Mesenteric fat pad (tissue), 1 donor: ENCODE measurements at regions not wholly inside any gene's neighbourhood (a gene's known extent, or its start where the extent isn't known, plus 50 kb on each side); places are given as distances from the start of the nearest gene placed in this dataset.
"Not testable (repeated sequence)": the region's sequence is repeated elsewhere in the genome, so short reads cannot be mapped to it uniquely, and the experiment has no call there.

Source experiments
- DNase-seq: peaks from one replicate; pipeline ENCODE4 v3.0.0-alpha.2; 2020; ENCODE audit warnings: low spot score
- donor health status: DM: yes; HTN: yes; CAD: no.

DNA sequence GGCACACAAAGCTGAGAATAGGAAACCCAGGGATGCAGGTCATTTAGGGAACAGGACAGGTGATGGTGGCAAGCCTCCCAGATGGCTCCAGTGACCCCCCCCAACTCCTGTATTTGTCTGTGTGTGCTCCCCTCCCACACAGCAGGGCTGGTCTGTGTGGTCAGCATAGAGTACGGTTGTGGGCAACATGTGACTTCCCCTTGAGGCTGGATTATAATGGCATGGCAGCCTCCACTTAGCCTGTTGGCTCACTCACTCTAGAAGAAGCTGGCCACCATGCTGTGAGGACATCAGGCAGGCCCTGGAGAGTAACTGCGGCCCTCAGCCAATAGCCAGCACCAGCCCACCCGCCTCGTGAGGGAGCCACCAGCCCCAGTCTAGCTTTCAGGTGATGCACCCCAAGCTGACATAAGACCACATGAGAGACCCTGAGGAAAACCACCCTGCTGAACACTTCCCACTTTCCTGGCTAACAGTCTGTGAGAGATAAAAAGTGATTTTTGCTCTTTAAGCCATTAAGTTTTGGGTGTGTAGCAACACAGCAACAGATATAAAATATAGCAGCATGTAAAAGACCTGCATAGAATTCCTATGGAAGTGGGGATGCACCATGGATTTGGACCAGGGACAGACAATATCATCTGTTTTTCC, 151.3 kb downstream of the LAT start:
- not testable (repeated sequence) for DNase-seq

DNA sequence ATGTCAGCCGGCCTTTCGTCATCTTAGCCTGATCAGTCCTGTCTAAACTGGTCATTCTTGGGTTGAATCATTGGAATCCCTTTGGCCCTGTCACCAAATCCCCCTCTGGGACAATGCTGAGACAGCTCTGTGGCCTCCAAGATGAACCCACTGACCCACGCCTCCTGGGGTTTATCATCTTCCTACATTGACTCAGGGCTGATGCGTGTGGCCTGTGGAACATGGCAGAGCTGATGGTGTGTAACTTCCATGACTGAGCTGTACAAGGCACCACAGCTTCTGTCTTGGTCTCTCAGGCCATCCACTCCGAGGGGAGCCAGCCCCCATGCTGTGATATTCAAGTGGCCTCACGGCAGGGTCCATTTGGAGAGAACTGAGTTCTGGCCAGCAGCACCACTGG, 150.2 kb downstream of the LAT start:
- not testable (repeated sequence) for DNase-seq

DNA sequence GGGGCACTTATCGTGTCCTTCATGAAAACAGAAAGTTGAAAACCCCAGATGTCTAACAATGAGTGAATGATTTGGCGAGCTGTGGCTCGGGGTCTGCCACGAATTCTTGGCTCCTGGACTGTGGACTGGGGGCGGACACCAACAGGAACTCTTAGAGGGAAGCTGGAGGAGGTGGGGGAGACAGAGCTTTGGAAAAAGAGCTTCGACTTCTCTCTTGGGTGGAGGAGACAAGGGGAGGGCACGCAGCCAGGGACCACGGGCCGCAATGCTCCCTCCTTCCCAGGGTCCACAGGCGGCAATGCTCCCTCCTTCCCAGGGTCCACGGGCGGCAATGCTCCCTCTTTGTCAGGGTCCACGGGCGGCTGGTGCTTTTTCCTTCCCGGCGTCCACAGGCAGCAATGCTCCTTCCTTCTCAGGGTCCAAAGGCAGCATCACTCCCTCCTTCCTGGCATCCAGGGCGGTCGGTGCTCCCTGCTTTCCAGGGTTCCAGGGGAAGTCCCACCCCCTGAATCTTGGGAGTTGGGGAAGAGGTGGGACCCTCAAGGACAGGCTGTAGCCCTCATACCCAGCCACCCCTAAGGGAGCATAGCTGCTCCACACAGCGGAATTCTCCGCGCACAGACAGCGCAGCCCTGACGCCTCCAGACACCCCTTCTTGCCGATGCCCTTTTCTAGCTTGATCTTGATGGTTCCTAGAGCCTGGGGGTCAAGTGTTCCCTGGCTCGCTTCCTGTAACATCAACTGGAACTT, 149.0 kb downstream of the LAT start:
- not testable (repeated sequence) for DNase-seq

DNA sequence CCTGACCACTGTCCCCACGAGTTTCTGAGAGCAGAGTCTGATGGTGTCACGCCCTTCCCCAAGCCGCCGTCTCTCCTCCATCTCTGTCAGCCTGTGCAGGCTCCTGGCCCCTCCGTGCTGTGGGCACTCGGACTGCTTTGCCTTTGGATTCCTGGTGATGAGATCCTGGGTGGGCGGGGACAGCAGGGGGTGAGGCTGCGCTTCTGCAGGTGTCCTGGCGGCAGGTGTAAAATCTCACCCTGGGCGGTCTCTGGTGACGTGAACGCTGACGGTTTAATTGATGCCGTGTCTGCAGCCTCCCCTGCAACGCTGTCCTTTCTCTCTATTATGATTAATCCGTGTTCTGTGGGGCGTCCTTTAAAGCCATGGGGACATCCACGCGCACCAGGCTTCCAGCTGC, 148.0 kb downstream of the LAT start:
- DNase-seq, result not testable (repeated sequence)

DNA sequence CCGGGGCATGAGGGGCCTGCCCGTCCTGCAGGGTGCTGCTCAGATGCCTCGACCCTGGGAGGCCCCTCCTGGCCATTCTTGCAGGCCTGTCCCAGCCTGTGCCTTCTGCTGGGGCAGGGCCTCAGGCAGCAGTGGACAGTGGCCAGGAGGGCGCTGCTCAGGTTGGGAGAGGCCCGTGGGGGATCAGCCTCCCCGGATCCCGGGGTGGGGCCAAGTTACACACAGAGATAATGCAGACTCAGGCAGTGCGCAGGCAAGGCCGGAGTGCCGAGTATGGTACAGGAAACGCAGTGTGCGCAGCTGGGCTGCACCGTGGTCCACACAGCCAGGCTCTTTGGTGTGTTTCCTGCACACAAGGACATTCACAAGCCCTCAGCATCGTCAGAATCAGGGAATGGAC, 147.6 kb downstream of the LAT start:
- DNase-seq, result peak; percentile 81

DNA sequence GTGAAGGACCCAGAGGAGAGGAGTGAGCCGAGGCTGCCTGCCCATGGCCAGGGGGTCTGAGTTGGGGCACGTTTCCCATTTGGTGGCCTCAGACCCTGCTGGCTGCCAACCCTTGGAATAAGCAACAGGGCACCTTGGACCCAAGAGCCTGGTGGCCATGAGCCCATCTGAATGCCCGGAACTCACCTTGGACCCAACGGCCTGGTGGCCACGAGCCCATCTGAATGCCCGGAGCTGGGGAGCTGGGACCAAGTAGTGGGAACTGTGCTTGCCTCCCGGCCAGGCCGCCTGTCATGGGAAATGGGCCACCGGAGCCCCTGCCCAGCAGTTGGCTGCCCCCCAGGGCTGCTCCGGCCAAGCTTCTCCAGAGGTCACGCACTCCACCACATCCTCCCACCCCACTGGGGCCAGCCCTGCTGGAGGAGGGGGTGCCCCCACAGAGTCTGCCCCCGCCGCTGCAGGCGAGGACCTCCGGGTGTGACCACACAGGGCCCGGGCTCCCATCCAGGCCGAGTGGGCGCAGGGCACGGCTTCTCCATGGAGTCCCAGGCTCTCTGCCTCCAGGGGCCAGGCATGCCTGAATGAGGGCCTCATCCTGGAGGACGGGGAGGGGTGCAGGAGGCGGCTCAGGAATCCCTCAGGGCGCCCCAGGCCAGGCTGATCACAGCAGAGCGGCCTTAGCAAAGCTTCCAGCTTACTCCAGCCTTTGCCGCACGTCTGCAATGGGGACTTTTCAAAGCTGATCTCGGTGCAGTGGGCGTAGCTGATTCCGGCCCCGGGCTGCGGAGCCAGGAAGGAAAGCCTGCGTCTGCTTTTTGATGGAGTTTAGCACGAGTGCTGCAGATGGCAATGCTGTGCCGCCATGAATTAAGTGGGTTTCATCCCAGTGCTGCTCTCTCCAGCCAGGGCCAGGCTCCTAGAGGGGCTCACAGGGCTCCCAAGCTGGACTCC, 146.3 kb downstream of the LAT start:
- DNase-seq, result peak; percentile 90

DNA sequence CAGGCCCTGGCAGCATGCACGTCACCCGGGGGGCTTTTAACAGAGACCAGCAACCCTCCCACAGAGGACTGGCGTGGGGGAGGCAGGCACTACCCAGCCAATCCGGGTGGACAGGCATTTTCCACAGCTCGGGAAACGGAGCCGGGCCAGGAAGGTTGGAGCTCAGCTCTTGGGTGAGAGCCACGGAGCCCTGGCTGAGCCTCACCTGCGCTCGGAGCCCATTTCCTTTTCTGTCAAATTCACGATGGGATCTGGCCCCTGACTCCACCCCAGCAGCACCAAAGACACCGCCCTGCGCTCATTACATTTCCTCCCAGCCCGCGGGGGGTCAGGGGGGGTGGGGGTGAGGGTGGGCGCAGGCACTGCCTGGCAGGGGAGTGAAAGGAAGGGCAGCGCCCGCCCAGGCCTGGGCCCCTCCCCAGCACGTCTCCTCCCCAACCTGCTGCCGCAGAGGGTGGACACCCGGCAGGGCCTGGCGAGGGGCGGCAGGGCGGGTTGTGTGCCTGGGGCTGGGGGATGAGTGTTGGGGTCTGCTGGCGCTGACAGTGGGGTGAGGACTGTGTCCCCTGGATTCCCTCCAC, 145.4 kb downstream of the LAT start:
- not testable (repeated sequence) for DNase-seq

DNA sequence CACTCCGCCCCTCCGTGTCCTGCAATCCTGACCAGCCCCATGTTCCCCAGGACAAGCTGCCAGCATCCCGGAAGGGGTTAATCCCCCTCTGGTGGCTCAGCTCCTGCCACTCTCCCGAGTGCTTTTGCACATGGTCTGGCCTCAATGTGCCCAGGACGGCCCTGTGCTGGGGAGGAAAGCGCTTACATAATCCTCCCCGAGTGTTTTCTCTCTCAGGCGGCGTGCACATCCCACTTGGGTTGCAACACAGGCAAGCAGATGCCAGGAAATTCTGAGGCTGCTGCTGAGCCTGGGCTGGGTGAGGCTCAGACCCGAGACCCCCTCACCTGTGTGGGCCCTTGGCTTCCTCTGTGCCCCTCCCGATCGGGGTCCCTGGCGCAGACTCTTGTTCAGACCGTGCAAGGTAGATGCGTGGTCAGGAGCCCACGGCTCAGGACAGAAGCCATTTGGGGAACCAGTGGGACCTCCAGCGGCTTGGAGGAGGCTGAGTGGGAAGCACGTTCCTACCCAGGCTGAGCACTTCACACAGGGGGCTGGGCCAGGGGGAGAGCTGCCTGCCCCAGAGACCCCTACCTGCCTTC, 144.7 kb downstream of the LAT start:
- not testable (repeated sequence) for DNase-seq

DNA sequence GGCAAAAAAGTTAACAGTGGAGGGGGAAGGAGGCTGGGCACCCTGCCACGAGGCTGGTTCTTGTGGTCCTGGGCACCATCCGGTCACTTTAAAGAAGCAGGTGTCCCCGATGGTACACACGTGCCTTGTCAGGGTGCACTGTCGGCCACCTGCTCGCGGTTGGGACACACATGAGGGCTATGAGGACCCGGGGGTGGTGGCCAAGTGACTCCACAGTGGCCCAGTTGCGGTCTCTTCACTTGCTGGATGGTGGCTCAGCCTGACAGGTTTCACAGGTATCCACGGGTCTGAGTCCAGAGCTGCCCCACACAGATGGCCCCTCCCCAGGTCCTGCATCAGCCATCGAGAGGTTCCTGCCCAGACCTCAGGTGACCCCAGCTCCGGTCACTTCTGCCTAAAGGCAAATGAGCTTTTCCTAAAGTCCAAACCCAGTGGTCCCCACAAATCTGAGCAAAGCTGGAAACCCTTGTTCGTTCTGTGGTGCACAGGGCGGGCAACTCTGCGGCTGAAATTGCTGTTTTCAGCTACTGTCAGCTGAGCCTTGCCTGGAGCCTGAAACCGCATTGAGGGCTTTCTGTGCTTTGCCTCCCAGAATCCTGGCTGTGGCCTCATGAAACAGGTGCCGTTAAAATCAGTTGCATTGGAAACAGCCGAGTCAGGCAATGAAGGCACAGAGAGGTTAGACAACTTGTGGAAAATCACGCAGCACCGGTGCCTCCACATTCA, 144.0 kb downstream of the LAT start:
- peak; percentile 64 for DNase-seq

DNA sequence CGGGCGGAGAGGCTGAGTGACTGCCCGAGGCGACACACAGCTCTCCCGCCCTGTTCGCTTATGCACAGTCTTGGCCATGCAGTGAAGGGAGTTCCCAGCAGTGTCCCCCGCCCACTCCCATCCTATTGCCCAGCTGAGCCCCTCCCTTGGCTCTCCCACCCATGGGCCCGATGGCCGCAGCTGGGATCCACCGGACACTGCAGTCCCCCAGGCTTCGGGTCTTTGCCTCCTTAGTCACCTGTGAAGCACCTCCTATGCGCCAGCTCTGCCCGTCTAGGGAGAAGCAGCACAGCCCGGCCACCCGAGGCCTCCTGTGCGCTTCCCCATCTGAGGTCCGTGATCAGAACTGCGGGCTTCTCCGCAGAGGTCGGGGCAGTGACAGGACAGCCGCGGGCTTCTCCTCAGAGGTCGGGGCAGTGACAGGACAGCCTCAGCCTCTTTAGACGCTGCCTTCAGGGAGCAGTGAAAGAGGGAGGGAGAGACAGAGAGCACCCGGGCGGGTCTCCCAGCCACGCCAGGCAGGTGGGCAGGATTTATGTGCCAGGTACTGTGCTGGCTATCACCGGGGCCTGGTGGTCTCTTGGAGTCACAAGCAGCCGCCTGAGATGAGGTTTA, 143.1 kb downstream of the LAT start:
- peak; percentile 71 for DNase-seq

DNA sequence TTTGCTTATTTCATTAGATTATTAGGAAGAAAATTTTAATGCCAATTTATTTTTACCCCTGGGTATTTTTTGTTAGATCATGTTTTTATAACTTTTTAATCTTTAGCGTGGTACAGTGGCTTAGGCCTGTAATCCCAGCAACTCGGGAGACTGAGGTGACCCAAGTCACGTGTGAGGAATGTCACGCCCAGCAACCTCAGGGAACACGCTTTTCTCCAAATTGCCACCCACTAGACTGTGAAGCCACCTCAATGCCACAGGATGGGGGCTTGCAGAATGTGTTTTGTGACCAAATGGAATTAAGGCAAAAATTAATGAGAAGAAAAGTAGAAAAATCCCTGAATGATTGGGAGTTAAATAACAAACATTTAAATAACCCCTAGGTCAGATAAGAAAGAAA, 141.8 kb downstream of the LAT start:
- DNase-seq, result no peak

DNA sequence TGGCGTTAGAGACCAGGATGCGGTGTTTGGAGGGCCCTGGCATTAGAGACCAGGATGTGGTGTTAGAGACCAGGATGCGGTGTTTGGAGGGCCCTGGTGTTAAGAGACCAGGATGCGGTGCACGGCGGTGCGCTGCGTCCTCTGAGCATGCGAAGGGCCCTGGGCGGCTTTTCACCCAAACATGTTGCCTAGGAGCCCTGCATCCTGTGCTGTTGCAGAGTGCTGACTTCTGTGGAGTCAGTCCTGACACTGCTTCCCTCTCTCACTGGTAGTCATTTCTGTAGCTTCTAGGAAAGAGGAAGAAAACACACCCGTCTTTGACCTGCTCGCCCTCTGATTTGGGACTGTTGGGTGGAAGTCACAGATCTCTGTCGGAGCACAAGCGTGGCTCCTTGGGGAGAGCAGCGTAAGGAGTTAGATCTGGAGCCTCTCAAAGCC, 141.2 kb downstream of the LAT start:
- DNase-seq, result peak; percentile 75

DNA sequence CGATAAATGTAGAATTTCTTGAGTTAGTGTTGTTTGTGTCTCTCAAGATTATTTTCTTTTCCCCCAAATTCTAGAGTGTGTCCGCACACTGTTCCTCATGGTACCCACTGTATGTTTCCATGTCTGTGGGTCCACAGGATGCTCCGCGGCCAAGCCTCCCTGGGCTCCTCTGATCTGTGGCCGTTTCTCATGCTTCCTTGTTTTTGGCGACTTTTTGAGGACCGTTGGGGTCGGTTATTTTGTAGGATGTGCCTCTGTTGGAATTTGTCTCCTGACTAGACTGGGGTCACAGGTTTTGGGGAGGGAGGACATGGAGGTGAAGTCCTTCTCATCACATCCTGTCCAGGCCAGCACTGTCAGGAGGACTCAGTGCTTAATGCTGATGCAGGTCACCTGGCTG, 140.0 kb downstream of the LAT start:
- DNase-seq, result no peak

DNA sequence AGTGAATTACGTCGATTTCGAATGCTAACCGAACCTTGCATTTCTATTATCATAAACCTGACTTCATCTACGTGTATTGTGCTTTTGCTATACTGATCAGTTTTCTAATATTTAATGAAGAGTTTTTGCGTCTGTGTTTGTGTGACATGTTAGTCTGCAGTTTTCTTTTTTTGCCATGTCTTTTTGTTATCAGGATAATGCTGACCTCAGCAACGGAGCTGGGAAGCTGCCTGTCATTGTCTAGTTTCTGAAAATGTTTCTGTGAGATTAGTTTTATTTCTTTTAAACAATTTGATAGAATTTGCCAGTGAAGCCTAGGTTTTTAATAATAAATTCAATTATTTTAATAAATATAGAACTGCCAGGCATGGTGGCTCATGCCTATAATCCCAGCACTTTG, 139.3 kb downstream of the LAT start:
- not testable (repeated sequence) for DNase-seq

DNA sequence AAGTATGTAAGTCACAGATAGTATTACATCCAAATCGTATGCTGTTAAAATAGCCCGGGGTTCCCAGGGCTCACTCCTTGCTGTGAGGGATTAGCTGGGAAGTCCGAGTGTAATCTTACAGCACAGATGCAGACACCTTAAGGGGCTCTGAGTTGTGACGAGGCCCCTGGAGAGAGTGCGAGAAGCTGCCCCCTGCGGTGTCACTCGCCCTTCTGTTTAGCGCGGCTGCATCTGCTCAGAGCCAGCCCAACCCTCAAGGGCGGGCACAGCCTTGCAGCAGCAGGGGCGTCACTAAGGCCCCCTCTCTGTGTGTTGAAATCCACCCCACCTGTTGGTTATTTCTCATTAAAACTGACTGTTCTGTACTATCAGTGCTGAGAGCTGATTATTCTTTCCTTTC, 135.8 kb downstream of the LAT start:
- peak; percentile 47 for DNase-seq

DNA sequence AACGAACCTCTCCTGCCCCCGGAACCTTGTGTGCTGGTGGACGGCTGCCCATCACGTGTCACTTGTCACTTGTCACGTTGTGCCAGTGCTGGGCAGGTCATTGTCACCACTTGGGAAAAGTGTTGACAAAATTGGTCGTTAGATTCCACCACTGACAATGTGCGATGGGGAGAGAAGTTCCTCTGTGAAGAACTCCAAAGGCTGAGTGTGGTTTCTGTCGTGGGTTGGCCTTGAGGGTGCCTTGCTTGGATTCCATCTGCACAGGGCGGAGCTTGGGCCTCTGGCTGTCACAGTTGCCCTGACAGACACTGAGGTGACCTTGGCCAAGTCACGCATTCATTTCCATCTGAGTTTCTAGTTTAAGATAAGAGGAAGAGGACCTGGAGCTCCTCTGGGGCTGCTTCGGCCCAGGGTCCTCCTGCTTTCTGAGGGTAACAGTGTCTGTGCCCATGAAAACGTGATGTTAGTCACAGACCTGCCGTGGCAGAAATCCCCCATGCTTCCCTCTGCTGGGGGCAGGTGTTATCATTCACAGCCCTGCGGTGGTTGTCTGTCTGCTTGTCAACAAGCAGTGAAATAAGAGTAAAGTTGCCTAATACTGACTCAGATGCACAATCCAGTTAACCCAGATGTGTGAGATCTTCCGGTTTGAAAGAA, 133.6 kb downstream of the LAT start:
- DNase-seq, result peak; percentile 69

DNA sequence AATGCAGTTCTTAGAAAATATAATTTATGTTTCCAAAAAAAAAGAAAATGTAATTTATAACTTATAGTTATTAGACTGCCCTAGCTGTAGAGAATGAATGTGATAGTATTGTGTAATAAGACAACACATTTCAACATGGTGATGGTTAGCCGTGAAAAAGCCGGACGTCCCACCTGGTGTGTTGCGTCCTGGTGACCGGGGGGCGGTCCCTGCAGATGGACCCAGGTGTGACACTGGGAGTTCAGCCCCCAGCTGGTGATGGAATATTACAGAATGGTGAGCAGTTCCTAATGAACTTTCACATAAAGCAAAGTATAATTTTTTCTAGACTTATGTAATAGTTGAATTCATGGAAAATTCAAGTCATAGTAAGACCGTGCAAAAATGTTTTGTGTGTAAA, 132.8 kb downstream of the LAT start:
- DNase-seq, result no peak

DNA sequence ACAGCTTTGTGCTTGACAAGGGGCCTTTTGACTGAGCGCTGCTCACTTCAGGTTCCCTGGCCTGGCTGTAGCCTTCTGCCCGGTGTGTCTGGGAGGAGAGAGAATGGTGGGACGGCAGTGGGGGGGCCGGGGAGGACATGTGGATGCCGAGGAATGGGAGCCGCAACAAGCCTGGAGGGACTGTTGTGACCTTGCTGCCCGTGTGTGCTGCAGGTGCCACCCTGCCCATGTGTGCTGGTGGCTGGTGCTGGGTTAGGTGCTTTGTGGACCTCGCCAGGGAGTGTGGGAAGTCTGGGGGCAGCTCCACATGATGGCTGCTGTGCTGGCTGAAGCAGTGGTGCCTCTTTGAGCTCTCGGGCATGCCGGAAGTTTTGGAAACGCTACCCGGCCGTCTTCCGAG, 132.1 kb downstream of the LAT start:
- peak; percentile 67 for DNase-seq

DNA sequence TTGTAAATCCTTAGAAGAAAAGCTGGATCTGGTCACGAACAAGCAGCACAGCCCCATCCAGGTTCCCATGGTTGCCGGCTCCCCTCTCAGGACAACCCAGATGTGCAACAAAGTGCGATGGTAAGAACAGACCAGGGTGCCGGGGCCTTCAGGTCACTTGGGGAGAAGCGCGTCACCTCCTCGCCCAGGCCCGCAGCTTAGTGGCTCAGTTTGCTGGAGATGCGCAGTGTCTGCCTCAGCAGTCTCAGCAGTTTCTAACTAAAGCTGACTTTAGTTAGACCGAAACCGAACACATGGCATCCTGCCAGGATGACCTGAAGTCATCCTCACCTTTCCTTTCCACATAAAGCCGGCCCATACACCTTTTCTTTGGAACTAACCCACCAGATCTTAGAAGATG, 131.4 kb downstream of the LAT start:
- peak; percentile 76 for DNase-seq
